GM12878 (cell line): ENCODE measurements at regions not wholly inside any gene's neighbourhood (a gene's known extent, or its start where the extent isn't known, plus 50 kb on each side); places are given as distances from the start of the nearest gene placed in this dataset.

Experiments used
- ATAC-seq: fragments of 200-7000 bp; cut with Tn5 transposase; 3 replicates; pipeline ENCODE4 v1.9.1; 2020; ENCODE audit warnings: mild to moderate bottlenecking, moderate library complexity
- BruUV-seq: library from RNA; stranded (reverse); fragments of 400-500 nt; replicated peaks from 2 replicates; lab custom pipeline; 2021; lab: Mats Ljungman, UMichigan
- CTCF ChIA-PET: fragments of 300-600 bp; sonication (Branson Sonifier 250); formaldehyde crosslinking; extraction: SDS; loops from one replicate; lab custom pipeline; 2021; ENCODE audit warnings: inconsistent platforms; lab: Yijun Ruan, JAX
- POLR2A ChIA-PET: fragments of 350-600 bp; formaldehyde crosslinking; extraction: SDS; loops from one replicate; lab custom pipeline; 2021; ENCODE audit warnings: inconsistent platforms; lab: Charles Lee
- RAD21 ChIA-PET: fragments of 300-600 bp; sonication (Branson Sonifier 250); formaldehyde crosslinking; loops from one replicate; lab custom pipeline; 2023; ENCODE audit warnings: antibody characterized with exemption; ENCODE audit not compliant: unreplicated experiment; lab: Charles Lee
- SMC1A ChIA-PET: fragments of 300-600 bp; sonication (Branson Sonifier 250); formaldehyde crosslinking; loops from one replicate; lab custom pipeline; 2023; ENCODE audit not compliant: unreplicated experiment, uncharacterized antibody; lab: Charles Lee
- DNase-seq: peaks from one replicate; pipeline ENCODE4 v3.0.0-alpha.2; 2011; ENCODE audit warnings: low read depth, low spot score
- FAIRE-seq: peaks from 3 replicates; lab custom pipeline; 2011; peaks lifted over from hg19 to GRCh38; lab: Jason Lieb, UNC
- H2AFZ ChIP-seq: 2 replicates; pipeline ENCODE4 v1.6.0; 2011; ENCODE audit warnings: low read depth, low read length, control low read depth; ENCODE audit not compliant: control insufficient read depth
- H3K27ac ChIP-seq: 2 replicates; pipeline ENCODE4 v1.5.1; 2011; ENCODE audit warnings: control low read depth; ENCODE audit not compliant: control insufficient read depth, insufficient read depth
- H3K27me3 ChIP-seq, 2 experiments: replicated peaks in 1 of 2; 2 replicates each; pipeline versions ENCODE4 v1.6.0 to v1.6.1; 2011; ENCODE audit warnings: low read length in 1 of 2; ENCODE audit not compliant: control insufficient read depth in 2 of 2, insufficient read depth in 2 of 2
- H3K36me3 ChIP-seq, 2 experiments: 2 replicates each; pipeline ENCODE4 v1.5.1; 2011; ENCODE audit warnings: low read length in 1 of 2; ENCODE audit not compliant: control insufficient read depth in 2 of 2, insufficient read depth in 2 of 2
- H3K4me1 ChIP-seq: 2 replicates; pipeline ENCODE4 v1.6.1; 2011; ENCODE audit warnings: mild to moderate bottlenecking, low read length, moderate library complexity, mixed read lengths; ENCODE audit not compliant: control insufficient read depth, insufficient read depth
- H3K4me2 ChIP-seq: 2 replicates; pipeline ENCODE4 v1.6.0; 2011; ENCODE audit warnings: control low read depth; ENCODE audit not compliant: control insufficient read depth, insufficient read depth
- H3K4me3 ChIP-seq: fragments of 200-600 bp; sonication (generic); 2 replicates; pipeline ENCODE4 v1.5.1; 2016
- H3K79me2 ChIP-seq: 2 replicates; pipeline ENCODE4 v1.6.0; 2011; ENCODE audit warnings: low read length; ENCODE audit not compliant: control insufficient read depth, insufficient read depth
- H3K9ac ChIP-seq: 2 replicates; pipeline ENCODE4 v1.8.0; 2011; ENCODE audit warnings: low read length, control low read depth, mixed read lengths; ENCODE audit not compliant: control insufficient read depth, insufficient read depth
- H3K9me3 ChIP-seq: replicated peaks from 3 replicates; pipeline ENCODE4 v1.5.1; 2011; ENCODE audit warnings: mild to moderate bottlenecking, low read length; ENCODE audit not compliant: control insufficient read depth, insufficient read depth
- H4K20me1 ChIP-seq: 2 replicates; pipeline ENCODE4 v1.6.0; 2011; ENCODE audit not compliant: control insufficient read depth, insufficient read depth
- ATF7 ChIP-seq: fragments of 450-650 bp; IDR thresholded peaks from 2 replicates; pipeline ENCODE4 v1.6.1; 2016; ENCODE audit warnings: low read depth, mild to moderate bottlenecking
- CBFB ChIP-seq: IDR thresholded peaks from 2 replicates; pipeline ENCODE4 v1.6.1; 2016; ENCODE audit warnings: antibody characterized with exemption, low read depth
- CHD2 ChIP-seq: IDR thresholded peaks from 2 replicates; pipeline ENCODE4 v1.6.1; 2011; ENCODE audit warnings: low read depth, low read length, improper control_type of control experiment, borderline replicate concordance
- EED ChIP-seq: sonication (generic); IDR thresholded peaks from 2 replicates; pipeline ENCODE4 v1.6.1; 2016; ENCODE audit warnings: antibody characterized with exemption, low read depth
- MTA2 ChIP-seq: fragments of 450-650 bp; IDR thresholded peaks from 2 replicates; pipeline ENCODE4 v1.6.1; 2016; ENCODE audit warnings: low read depth, mild to moderate bottlenecking, moderate library complexity
- NBN ChIP-seq: fragments of 450-650 bp; IDR thresholded peaks from 2 replicates; pipeline ENCODE4 v1.6.1; 2016
- PML ChIP-seq: IDR thresholded peaks from 2 replicates; pipeline ENCODE4 v1.6.1; 2012; ENCODE audit warnings: low read length, inconsistent platforms
- ZNF207 ChIP-seq: fragments of 450-650 bp; IDR thresholded peaks from 2 replicates; pipeline ENCODE4 v1.6.1; 2014; ENCODE audit warnings: antibody characterized with exemption, mild to moderate bottlenecking, borderline replicate concordance
- ZSCAN29 ChIP-seq: fragments of 450-650 bp; IDR thresholded peaks from 2 replicates; pipeline ENCODE4 v1.6.1; 2017; ENCODE audit warnings: mild to moderate bottlenecking, moderate library complexity
- WGBS: methylation state at CpG from one replicate; pipeline ENCODE4 v1.1.6; 2016; ENCODE audit warnings: low lambda C conversion rate; ENCODE audit not compliant: insufficient replicate concordance, insufficient coverage; ENCODE audit errors: missing lambda C conversion rate; 5-methylcytosine and 5-hydroxymethylcytosine counted together
- in situ Hi-C: fragments of 300-500 bp; cut with MboI; formaldehyde crosslinking; loops from 9 replicates; pipeline ENCODE4 v1.14.3; 2018; ENCODE audit warnings: mixed read lengths
- intact Hi-C: fragments of 100-400 bp; cut with micrococcal nuclease; formaldehyde crosslinking; loops from one replicate; pipeline ENCODE4 v1.14.2; 2022; ENCODE audit not compliant: unreplicated experiment
- TF ChIP-seq, protein P1 (sequence below): fragments of 450-650 bp; IDR thresholded peaks from 2 replicates; pipeline ENCODE4 v1.6.1; 2018; ENCODE audit warnings: mild to moderate bottlenecking, low read depth, moderate library complexity; ENCODE audit not compliant: partially characterized antibody
- TF ChIP-seq, protein P2 (sequence below): IDR thresholded peaks from 2 replicates; pipeline ENCODE4 v1.6.1; 2012; ENCODE audit warnings: low read depth, low read length, improper control_type of control experiment
- TF ChIP-seq, protein P3 (sequence below): fragments of 450-650 bp; IDR thresholded peaks from 2 replicates; pipeline ENCODE4 v1.6.1; 2017; ENCODE audit warnings: antibody characterized with exemption, mild to moderate bottlenecking, moderate library complexity
- TF ChIP-seq, protein P4 (sequence below): IDR thresholded peaks from 2 replicates; pipeline ENCODE4 v1.6.1; 2012; ENCODE audit warnings: mild to moderate bottlenecking, low read depth, low read length

DNA sequence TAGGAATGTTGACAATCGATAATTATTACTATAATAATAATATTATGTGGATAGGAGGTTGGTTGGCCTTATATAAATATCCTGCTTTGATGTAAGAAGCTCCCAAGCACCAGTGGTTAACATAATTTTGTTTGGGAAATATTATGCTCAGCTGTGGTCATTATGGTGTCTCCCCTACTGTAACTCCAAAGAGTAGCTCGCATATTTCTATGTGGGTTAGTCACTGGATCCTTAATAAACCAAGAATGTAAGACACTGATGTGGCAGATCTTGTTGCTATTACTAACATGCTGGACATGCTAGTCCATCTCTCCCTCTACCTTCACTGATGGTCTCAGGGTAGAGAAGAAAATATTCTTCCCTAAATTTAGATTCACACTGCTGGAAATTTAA lies 79.2 kb upstream of the RALGPS2 start (continued):
- TF ChIP-seq, protein P1, sequence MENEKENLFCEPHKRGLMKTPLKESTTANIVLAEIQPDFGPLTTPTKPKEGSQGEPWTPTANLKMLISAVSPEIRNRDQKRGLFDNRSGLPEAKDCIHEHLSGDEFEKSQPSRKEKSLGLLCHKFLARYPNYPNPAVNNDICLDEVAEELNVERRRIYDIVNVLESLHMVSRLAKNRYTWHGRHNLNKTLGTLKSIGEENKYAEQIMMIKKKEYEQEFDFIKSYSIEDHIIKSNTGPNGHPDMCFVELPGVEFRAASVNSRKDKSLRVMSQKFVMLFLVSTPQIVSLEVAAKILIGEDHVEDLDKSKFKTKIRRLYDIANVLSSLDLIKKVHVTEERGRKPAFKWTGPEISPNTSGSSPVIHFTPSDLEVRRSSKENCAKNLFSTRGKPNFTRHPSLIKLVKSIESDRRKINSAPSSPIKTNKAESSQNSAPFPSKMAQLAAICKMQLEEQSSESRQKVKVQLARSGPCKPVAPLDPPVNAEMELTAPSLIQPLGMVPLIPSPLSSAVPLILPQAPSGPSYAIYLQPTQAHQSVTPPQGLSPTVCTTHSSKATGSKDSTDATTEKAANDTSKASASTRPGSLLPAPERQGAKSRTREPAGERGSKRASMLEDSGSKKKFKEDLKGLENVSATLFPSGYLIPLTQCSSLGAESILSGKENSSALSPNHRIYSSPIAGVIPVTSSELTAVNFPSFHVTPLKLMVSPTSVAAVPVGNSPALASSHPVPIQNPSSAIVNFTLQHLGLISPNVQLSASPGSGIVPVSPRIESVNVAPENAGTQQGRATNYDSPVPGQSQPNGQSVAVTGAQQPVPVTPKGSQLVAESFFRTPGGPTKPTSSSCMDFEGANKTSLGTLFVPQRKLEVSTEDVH: no peak
- TF ChIP-seq NBN: no peak
- TF ChIP-seq, protein P2, sequence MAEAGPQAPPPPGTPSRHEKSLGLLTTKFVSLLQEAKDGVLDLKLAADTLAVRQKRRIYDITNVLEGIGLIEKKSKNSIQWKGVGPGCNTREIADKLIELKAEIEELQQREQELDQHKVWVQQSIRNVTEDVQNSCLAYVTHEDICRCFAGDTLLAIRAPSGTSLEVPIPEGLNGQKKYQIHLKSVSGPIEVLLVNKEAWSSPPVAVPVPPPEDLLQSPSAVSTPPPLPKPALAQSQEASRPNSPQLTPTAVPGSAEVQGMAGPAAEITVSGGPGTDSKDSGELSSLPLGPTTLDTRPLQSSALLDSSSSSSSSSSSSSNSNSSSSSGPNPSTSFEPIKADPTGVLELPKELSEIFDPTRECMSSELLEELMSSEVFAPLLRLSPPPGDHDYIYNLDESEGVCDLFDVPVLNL: no peak
- TF ChIP-seq, protein P3, sequence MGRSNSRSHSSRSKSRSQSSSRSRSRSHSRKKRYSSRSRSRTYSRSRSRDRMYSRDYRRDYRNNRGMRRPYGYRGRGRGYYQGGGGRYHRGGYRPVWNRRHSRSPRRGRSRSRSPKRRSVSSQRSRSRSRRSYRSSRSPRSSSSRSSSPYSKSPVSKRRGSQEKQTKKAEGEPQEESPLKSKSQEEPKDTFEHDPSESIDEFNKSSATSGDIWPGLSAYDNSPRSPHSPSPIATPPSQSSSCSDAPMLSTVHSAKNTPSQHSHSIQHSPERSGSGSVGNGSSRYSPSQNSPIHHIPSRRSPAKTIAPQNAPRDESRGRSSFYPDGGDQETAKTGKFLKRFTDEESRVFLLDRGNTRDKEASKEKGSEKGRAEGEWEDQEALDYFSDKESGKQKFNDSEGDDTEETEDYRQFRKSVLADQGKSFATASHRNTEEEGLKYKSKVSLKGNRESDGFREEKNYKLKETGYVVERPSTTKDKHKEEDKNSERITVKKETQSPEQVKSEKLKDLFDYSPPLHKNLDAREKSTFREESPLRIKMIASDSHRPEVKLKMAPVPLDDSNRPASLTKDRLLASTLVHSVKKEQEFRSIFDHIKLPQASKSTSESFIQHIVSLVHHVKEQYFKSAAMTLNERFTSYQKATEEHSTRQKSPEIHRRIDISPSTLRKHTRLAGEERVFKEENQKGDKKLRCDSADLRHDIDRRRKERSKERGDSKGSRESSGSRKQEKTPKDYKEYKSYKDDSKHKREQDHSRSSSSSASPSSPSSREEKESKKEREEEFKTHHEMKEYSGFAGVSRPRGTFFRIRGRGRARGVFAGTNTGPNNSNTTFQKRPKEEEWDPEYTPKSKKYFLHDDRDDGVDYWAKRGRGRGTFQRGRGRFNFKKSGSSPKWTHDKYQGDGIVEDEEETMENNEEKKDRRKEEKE: no peak

DNA sequence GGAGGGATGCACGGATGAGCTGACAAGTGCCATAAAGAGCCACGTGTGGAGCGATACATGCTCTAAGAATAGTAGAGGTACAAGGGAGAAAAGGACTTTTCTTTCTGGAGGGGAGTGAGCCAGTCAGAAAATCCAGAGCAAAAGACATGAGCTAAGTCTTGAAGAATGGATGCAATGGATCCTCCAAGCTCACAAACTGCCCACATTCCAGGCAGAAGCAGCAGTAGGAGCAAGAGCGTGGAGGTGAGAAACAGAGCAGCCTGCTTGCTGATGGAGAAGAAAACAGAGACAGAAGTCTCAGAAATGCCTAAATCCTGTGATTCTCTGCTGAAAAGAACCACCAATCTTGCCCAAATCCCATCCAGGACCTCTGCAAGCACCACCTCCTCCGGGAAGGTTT lies 78.2 kb upstream of the RALGPS2 start:
- BruUV-seq: no TSS peak
- CTCF ChIA-PET: interaction anchor here (0.6 to 1.0 kb wide), 2 partner anchors 42 to 334 kb away, joined by 3 read pairs; no protein-coding TSS in a partner anchor
- no peak overlapping the region for H3K9ac ChIP-seq
- 62% methylated on average over 5 of the region's 5 CpGs for whole genome bisulfite sequencing
- no peak for FAIRE-seq
- H3K36me3 ChIP-seq: no peaks in the 10 kb centered on the region
- RAD21 ChIA-PET: no interaction called here
- no peak overlapping the region for H2AFZ ChIP-seq
- H4K20me1 ChIP-seq: no peaks in the 10 kb centered on the region
- peaks cover 3% of the 10 kb centered on the region; the same call in 1 of the 2 replicates for H3K4me1 ChIP-seq
- H3K27ac ChIP-seq: no peak overlapping the region
- in situ Hi-C loops (no loop called here), intact Hi-C loops (no loop called here)
- DNase-seq: no peak
- POLR2A ChIA-PET: no interaction called here
- H3K4me2 ChIP-seq: no peak overlapping the region
- ATAC-seq: no peak
- H3K9me3 ChIP-seq: no peaks in the 10 kb centered on the region
- H3K79me2 ChIP-seq: no peaks in the 10 kb centered on the region
- H3K27me3 ChIP-seq: no peaks in the 10 kb centered on the region
- SMC1A ChIA-PET: no interaction called here
- no peak overlapping the region for H3K4me3 ChIP-seq
- TF ChIP-seq, protein P4, sequence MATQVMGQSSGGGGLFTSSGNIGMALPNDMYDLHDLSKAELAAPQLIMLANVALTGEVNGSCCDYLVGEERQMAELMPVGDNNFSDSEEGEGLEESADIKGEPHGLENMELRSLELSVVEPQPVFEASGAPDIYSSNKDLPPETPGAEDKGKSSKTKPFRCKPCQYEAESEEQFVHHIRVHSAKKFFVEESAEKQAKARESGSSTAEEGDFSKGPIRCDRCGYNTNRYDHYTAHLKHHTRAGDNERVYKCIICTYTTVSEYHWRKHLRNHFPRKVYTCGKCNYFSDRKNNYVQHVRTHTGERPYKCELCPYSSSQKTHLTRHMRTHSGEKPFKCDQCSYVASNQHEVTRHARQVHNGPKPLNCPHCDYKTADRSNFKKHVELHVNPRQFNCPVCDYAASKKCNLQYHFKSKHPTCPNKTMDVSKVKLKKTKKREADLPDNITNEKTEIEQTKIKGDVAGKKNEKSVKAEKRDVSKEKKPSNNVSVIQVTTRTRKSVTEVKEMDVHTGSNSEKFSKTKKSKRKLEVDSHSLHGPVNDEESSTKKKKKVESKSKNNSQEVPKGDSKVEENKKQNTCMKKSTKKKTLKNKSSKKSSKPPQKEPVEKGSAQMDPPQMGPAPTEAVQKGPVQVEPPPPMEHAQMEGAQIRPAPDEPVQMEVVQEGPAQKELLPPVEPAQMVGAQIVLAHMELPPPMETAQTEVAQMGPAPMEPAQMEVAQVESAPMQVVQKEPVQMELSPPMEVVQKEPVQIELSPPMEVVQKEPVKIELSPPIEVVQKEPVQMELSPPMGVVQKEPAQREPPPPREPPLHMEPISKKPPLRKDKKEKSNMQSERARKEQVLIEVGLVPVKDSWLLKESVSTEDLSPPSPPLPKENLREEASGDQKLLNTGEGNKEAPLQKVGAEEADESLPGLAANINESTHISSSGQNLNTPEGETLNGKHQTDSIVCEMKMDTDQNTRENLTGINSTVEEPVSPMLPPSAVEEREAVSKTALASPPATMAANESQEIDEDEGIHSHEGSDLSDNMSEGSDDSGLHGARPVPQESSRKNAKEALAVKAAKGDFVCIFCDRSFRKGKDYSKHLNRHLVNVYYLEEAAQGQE: no peak
- TF ChIP-seq CHD2 (no peak), ATF7 (no peak), ZNF207 (no peak), EED (no peak), PML (no peak), MTA2 (no peak), ZSCAN29 (no peak), CBFB (no peak)
